Activated CD8-positive, alpha-beta memory T cell treated with anti-CD3 and anti-CD28 coated beads, Interleukin-2, amount 50 U/mL, for 48 hours (primary cell): ENCODE measurements at regions not wholly inside any gene's neighbourhood (a gene's known extent, or its start where the extent isn't known, plus 50 kb on each side); places are given as distances from the start of the nearest gene placed in this dataset.
"Not testable (repeated sequence)": the region's sequence is repeated elsewhere in the genome, so short reads cannot be mapped to it uniquely, and the experiment has no call there.

Experiments
- DNase-seq: peaks from one replicate; pipeline ENCODE4 v3.0.0-alpha.2; 2020

DNA sequence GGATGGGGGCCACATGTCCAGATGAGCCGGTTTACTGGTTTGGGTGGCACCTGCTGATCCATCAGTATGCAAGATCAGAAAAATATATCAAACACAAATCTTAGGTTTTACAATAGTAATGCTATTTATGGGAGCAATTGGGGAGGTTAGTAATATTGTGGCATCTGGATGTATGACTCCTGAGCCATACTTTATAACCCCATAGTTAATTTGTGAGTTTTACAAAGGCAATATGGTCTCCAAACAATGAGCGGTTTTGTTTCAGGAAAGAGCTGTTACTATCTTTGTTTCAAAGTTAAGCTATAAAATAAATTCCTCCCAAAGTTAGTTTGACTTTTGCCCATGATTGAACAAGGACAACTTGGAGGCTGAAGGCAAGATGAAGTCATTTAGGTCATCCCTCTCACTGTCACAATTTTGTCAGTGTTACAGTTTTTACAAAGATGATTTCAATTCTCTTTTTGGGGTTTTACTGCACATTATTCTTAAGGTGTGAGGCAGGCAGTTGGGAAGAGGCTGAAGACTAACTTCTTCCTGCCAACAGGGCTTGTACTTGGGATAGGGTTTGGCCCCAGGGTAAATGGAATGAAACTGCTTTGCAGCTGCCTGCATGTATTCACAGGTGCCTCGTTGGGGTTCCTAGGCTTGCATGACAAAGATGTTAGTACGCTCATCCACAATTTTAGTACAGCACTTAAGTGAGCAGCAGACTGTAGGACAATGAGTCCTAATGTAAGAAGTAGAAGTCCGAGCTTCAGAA lies 296.6 kb upstream of the NDN start:
- no peak for DNase-seq

DNA sequence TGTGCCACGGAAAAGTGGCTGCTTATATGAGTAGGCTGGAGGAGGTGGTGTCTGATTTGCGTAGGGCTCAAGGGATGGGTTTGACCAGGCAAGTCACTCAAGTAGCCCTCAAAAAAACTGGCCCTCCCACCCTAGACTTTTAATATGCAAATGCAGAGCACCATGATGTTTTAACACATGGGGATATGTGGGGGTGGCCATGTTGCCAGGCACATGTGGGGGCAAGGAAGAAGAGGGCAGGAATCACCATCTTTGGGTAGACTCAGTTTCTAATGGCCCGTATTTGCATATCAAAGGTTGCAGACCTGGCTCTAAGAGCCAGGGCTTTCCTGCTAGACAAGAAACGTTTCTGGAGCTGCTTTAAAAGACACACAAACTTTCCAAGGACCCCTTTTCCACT lies 307.2 kb upstream of the NDN start:
- DNase-seq = no peak

DNA sequence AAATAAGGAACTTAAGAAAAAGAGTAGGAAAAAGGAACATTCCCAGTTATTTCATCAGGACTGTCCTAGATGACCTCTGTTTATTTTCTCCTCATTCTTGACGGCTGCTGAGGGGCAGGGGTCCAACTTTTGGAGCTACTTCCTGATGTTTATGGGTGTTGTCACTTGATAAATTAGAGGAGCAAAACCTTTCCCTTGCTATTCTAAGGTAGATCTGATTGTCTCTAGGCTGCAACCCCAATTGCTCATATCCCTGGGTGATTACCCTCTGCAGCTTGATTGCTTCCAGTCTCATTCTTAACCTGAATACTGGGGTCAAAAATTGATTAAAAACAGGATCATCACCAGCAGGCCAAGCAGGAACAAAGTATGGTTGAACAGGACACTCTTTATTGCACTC lies 311.0 kb upstream of the NDN start:
- no peak for DNase-seq

DNA sequence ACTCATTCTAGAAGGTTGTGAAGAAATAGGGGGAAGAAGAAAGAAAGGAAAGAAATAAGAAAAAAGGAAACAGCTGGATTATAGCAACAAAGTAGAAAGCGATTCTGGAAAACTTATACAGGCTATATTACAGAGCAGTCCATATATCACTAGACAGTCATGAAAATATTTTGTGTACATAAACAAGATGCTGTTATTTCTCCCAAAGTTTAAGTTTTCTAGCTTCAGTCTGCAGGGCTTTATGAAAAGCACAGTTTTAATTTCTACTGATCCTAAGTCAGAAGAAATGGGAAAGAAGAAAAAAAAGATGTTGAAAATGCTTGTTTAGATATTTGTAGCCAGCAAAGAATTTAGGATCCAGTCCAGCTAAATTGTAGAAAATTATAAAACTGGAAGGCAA lies 321.4 kb upstream of the NDN start:
- no peak for DNase-seq

DNA sequence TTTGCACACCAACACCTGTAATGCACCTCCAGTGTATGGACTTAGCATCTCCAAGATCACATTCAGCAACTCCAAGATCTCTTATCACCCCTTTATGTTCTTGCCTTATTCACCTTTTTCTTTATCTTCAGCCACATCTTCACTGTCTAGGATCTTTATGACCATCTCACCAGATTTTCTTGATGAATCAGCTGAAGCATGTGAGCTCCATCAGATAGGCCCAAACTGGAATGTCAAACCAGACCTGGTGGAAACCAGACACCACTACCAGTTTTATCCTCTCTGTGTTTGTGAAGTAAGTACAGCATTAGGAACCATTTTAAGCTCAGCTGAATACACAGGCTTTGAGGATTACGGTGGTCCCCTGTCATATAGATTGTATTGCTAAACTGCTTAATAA lies 330.4 kb upstream of the NDN start:
- no peak for DNase-seq

DNA sequence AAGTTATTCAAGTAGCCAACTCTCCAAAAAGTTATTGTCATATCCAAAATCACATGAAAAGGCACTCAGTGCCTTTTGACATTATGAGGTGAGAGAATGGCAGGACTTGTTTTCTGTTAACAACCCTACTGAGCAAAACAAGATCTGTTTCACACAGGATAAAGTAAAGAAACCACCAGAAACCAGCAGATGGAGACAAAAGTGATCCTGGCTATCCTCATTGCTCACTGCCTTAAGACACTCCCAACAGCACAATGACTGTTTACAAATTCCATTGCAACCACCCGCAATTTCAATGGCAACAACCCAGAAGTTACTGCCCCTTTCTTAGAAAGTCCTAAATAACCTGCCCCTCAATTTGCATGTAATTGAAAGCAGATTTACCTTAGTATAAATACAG lies 352.6 kb upstream of the NDN start:
- no peak for DNase-seq

DNA sequence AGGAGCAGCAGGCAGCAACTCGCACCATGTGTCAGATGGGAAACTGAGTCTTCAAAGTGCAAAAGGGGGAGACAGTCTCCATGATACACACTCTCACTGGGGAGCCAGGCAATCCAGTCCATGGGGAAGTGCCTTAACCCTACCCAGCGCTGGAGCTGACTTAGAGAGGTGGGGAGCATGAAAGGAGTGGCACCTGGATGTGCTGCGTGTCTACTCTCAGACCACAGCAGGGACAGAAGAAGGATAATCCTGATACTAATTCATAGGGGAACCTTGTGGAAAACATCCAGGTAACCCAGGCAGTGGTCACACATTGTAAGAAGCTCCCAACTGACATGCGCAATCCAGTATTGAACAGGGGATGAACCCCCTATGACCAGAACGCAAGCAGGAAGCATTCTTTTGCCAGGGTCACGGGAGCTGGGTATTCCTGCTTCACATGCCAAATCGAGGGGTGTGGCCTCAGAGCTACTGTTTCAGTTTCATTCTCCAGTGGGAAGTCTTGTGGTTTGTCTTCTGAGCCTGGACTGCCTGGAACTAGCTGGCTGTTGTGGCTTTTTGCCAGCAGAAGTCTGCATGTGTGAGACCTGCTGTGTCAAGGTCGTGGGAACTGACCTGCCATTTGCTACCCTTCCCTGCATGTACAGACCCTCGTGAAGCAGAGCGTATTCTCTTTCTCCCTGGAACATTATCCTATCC lies 367.6 kb upstream of the NDN start:
- DNase-seq = no peak

DNA sequence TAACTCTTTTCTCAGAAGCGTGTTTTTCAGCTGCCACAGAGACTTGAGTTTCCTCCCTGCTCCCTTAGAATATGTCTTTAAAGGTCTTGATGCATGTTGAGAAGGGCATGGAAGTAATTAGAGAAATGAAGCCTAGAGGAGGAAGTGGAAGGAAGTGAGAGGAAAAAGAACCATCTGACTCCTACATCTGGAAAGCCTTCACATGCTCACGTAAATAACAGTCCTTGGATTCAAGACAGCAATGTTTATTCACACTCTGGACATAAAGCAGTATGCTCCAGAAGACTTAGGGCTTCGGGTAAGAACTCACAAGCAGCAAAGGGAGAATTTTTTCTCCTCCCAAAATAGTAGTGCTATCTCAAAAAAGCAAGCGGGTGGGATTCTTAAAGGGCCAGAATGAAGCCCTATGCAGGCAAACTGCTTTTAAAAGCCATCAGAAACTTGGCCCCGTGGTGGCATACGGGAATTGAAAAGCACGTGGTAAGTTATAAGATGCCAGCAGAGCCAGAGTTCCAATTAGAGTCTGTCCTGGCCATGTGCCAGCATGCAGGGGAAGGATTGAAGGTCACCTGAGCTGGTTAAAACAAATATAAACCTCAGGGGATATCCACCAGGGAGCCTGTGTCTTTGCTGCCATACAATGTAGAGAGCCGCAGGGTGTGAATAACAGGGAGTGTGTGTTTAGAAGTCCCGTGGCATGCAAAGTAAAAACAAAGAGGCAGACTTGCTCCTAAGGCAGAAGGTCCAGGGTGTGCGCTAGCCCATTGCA lies 380.8 kb upstream of the NDN start:
- DNase-seq = no peak

DNA sequence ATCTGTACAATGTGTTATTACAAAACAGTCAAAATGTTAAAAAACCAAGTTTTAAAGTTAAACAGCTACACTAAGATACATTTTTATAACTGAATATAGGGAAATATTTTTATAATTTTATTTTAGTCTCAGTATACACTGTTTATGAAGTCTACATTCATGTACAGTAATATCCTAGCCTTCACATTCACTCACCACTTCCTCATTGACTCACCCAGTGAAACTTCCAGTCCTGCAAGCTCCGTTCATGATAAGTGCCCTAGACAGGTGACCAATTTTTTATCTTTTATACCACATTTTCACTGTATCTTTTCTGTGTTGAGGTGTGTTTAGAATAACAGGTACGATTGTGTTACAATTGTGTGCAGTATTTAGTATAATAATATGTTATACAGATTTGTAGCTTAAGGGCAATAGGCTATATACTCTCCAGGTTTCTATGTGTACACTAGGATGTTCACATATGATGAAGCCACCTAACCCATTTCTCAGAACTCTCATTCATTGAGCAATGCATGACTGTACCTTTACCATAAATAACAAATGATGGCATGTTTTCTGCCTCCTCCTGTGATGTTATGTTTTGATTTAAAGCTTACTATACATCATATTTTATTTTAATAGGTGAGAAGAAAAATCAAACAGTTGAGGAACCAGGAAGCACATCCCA lies 388.4 kb upstream of the NDN start:
- DNase-seq = no peak

DNA sequence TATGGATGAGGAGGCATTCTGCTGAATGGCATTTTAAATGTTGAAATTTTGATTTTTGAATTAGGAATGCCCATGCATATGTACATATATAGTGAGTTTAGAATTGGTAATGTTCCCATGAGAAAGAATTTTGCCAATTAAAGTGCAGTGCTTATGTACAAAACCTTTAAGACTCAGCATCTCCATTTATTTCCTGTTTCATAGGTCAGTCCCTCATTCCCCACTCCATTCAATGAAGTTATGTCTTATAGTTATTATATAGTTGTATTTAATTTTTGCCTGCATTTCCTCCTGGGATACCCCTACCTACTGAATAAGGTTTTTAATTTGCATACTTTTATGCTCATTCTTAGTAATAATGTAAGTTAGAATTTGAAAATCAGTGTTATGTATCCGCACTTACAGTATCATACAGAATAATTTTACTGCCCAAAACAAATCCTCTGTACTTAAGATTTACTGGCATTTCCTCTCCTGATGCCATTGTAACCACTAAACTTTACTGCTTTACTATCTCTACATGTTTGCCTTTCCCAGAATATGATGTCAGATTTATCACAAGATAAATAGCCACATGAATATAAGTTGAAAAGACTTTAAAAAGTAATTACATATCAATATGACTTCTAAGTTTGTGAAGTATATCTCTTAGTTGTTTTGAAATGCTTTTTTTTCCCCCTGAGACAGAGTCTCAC lies 389.1 kb upstream of the NDN start:
- no peak for DNase-seq

DNA sequence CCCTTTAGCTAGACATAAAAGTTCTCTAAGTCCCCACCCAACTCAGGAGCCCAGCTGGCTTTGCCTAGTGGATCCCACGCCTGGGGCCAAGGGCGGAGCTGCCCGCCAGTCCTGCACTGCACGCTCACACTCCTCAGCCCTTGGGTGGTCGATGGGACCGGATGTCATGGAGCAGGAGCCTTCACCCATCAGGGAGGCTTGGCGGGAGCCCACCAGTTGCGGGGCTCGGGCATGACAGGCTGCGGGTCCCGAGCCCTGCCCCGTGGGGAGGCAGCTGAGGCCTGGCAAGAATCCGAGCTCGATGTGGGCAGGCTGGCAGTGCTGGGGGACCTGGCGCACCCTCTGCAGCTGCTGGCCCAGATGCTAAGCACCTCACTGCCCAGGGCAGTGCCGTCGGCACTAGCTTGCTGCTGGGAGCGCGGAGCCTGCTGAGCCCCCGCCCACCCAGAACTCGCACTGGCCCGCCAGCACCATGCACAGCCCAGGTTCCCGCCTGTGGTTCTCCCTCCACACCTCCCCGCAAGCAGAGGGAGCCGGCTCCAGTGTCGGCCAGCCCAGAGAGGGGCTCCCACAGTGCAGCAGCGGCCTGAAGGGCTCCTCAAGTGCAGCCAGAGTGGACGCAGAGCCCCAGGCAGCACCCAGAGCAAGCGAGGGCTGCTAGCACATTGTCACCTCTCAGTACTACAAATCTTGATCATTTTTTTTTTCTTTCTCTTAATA lies 391.4 kb upstream of the NDN start:
- no peak for DNase-seq

DNA sequence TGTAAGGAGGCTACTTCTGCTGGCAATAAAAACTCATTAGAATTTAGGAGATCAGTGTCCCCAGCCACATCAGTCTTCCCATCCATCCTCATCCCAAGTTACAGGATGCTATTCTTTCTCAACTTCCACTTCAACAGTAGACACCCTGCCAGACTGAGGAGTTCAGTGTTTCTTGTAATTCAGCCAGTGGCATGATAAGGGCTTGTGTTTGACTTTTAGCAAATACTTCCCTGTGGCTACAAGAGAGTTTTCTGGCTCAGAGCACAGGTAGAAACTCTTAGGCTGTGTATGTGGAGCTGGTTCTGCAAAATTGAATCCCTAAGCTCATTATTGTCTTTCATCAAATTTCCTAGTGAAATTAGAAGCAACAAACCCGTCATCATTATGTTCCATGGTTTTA lies 401.8 kb upstream of the NDN start:
- not testable (repeated sequence) for DNase-seq

DNA sequence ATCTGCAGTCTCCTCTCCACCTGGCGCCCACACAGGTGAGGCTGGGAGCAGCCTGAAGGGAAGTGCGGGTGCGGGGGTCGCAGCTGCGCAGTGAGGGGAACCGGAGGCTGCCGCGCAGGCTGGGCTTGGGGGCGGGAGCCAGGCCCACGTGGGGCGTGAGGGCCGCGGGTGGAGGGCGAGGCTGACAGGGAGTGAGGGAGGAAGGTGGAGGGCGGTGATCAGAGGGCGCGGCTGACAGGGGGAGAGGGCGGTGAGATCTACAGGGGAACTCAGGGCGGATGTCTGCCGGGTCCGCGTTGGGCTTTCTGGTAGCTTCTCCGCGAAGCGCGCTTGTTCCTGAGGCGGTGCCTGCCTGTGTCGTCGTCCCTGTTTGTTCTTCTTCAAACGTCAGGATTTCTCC lies 414.4 kb upstream of the NDN start:
- not testable (repeated sequence) for DNase-seq

DNA sequence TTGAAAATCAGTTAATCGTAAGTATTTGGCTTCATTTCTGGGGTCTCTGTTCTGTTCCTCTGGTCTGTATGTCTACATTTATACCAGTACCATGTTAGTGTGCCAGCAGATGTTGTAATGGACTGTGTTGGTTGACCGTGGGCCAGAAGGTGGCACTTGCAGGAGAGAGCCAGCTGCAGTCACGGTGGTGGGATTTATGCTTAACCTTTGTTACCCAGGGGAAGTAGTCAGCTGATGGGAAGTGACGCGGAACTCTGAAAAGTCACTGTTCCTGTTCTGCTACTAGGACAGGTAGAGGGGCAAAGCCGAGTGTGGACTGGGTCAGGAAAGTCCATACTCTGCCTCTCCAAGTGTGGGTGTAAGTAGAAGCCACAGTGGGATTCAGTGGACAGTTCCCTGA lies 420.4 kb upstream of the NDN start:
- not testable (repeated sequence) for DNase-seq

DNA sequence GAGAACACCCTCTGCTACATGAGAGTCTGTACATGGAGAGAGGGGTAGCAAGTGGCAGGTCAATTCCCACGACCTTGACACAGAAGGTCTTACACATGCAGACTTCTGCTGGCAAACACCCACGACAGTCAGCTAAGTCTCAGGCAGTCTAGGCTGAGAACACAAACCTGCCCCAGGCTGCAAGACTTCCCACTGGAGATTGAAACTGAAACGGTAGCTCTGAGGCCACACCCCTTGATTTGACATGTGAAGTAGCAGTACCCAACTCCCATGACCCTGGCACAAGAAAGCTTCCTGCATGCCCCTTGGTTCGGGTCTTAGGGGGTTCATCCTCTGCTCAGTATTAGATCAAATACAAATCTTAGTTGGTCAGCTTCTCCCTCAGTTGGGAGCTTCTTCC lies 420.8 kb upstream of the NDN start:
- DNase-seq = not testable (repeated sequence)

DNA sequence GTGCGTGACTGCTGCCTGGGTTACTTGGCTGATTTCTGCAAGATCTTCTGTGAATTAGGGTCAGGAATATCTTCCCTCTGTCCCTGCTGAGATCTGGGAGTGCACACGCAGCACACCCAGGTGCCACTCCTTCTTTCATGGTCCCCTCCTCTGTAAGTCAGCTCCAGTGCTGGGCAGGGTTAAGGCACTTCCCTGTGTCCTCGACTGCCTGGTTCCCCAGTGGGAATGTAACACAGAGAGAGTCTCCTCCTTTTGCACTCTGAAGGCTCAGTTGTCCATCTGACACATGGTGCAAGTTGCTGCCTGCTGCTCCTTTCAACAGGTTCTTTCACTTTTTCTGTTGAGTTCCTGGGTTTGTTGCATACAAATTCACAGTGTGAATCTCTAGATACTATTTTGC lies 421.2 kb upstream of the NDN start:
- not testable (repeated sequence) for DNase-seq

DNA sequence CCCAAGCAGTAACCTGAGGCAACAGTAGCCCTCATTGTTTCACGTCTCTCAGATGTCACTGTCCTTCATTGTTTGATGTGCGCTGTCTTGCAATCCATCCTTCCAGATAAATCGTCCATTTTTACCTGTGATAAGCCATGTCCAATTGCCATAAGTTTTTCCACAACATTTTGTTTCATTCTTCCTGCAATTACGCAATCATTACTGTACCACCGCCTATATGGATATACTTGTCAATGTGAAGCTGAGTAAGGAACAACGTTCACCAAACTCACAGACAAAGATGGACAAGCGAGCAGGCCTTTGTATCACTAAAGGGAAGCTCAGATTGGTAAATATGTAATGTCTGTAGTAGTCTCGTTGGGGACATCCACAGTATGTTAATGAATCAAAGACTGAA lies 452.5 kb upstream of the NDN start:
- DNase-seq = not testable (repeated sequence)

DNA sequence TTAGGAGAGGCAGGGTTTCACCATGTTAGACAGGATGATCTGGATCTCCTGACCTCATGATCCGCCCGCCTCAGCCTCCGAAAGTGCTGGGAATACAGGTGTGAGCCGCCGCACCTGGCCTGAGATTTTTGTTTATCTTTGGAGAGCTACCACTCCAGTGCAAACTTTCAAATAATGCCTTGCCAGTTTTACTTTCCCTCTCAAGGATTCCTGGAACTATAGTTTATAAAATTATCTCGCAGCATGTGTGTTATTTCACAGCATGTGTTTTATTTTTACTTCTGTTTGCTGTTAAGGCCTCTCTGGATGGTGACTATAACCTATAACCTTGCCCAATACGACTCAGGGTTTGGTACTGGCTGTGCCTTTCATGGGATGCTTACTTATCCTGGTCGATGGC lies 458.0 kb upstream of the NDN start:
- DNase-seq = not testable (repeated sequence)

DNA sequence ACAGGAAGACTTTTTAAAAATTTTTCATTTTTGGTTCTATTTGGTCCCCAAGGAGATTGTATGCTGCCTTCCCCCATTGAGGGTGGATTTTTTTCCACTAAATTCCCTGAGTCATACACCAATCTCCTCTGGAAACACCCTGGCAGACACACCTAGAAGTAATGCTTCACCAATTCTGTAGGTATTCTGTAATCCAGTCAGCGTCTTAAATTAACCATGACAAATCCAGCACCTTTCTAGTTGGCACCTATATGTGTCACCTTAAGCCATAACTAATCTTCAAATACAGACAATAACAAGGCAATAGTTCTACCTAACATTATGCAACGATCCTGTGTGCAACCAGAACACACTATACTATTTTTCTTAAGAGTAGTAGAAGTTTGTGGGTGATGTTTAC lies 459.1 kb upstream of the NDN start:
- DNase-seq = no peak

DNA sequence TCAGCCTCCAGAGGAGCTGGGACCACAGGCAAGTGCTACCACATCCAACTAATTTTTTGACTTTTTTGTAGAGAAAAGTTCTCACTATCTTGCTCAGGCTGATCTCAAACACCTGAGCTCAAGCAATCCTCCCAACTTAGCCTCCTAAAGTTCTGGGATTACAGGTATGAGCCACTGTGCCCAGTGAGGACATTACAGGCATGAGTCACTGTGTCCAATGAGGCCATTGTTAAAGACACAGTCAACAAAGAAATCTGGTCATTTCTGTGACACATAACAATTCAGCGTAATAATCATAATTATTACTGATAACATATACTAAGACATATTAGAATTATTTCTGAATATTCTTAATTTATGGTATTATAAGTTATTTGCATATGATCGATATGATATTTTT lies 463.4 kb upstream of the NDN start:
- DNase-seq = no peak

DNA sequence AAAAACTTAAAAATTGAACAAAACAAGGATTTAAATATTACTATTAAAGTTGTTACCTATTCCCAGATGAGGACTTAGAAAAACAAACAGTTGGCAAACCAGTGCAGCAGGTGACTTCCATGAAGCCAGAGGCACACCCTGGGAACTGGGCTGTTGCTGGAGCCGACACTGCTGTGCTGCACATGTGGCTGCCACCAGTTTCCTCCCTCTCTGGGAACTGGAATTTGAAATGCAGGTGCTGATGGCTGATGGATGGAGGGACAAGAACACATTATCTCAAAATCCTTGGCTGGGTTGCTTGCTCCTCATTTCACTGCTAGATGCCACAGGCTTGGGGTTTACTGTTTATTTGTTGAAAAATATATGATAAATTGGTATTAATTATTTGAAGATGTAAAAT lies 471.2 kb upstream of the NDN start:
- not testable (repeated sequence) for DNase-seq

DNA sequence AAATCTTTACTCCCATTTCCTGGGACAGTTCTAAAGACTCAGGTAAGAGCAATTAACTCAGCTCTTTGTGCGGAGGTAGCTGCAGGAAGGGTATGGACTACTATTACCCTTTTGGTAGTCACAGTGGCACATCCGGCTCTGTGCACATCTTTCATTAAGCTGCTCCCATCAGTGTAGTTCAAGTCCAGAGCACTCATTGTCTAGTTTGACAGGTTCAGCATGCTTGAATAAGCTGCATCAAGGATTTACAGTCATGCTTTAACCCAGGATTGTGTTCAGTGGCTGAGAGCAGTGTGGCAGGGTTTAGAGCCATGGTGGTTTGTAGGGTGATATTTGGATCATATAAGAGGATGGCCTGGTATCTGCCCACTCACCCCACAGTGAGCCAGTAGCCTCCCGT lies 478.4 kb upstream of the NDN start:
- DNase-seq = not testable (repeated sequence)
